ENCODE measurements at regions not wholly inside any gene's neighbourhood (a gene's known extent, or its start where the extent isn't known, plus 50 kb on each side); places are given as distances from the start of the nearest gene placed in this dataset.

- no peaks in the 10 kb centered on the region for H3K79me2 ChIP-seq (ENCODE audit: low read length)
- no peaks in the 10 kb centered on the region for H4K20me1 ChIP-seq (ENCODE audit: insufficient read depth, low read depth, low read length)
- H2AFZ ChIP-seq (ENCODE audit: low read length), result no peak overlapping the region
- no peak for DNase-seq
- no peak overlapping the region for H3K27ac ChIP-seq (ENCODE audit: low read length)
- no peaks in the 10 kb centered on the region for H3K9me3 ChIP-seq (ENCODE audit: low read length)
- H3K9me2 ChIP-seq (replicated peaks; ENCODE audit: insufficient read depth, low read length), result no peaks in the 10 kb centered on the region
- no peaks in the 10 kb centered on the region for H3K4me1 ChIP-seq (ENCODE audit: low read length)
- no peak overlapping the region for H3K9ac ChIP-seq (ENCODE audit: low read length)
- H3K4me3 ChIP-seq (ENCODE audit: low read length), result no peak overlapping the region
- no peaks in the 10 kb centered on the region for H3K36me3 ChIP-seq (ENCODE audit: insufficient read depth, low read length)
- no peaks in the 10 kb centered on the region for H3K27me3 ChIP-seq (ENCODE audit: low read length)
- H3K4me2 ChIP-seq (ENCODE audit: low read depth, low read length, poor library complexity, severe bottlenecking), result no peak overlapping the region
These were observed 66.0 kb downstream of the XCL2 start for GRCh38 chr1:168477792-168478191.

GRCh38 chr1:168476588-168477385 lies 67.0 kb downstream of the XCL2 start:
- Histone ChIP-seq H3K79me2 (ENCODE audit: low read length) (no peaks in the 10 kb centered on the region), H3K36me3 (ENCODE audit: insufficient read depth, low read length) (no peaks in the 10 kb centered on the region), H2AFZ (ENCODE audit: low read length) (no peak overlapping the region), H3K9me2 (replicated peaks; ENCODE audit: insufficient read depth, low read length) (no peaks in the 10 kb centered on the region), H3K4me1 (ENCODE audit: low read length) (no peaks in the 10 kb centered on the region), H3K27ac (ENCODE audit: low read length) (no peak overlapping the region), H3K9me3 (ENCODE audit: low read length) (no peaks in the 10 kb centered on the region), H4K20me1 (ENCODE audit: insufficient read depth, low read depth, low read length) (no peaks in the 10 kb centered on the region), H3K9ac (ENCODE audit: low read length) (no peak overlapping the region), H3K4me2 (ENCODE audit: low read depth, low read length, poor library complexity, severe bottlenecking) (no peak overlapping the region), H3K27me3 (ENCODE audit: low read length) (no peaks in the 10 kb centered on the region), H3K4me3 (ENCODE audit: low read length) (no peak overlapping the region)
- no peak for DNase-seq

- H3K36me3 ChIP-seq (ENCODE audit: insufficient read depth, low read length), result no peaks in the 10 kb centered on the region
- no peaks in the 10 kb centered on the region for H3K79me2 ChIP-seq (ENCODE audit: low read length)
- no peaks in the 10 kb centered on the region for H4K20me1 ChIP-seq (ENCODE audit: insufficient read depth, low read depth, low read length)
- no peak overlapping the region for H3K9ac ChIP-seq (ENCODE audit: low read length)
- H3K9me3 ChIP-seq (ENCODE audit: low read length), result no peaks in the 10 kb centered on the region
- no peak for DNase-seq
- no peaks in the 10 kb centered on the region for H3K27me3 ChIP-seq (ENCODE audit: low read length)
- H3K4me3 ChIP-seq (ENCODE audit: low read length), result no peak overlapping the region
- no peak overlapping the region for H3K4me2 ChIP-seq (ENCODE audit: low read depth, low read length, poor library complexity, severe bottlenecking)
- no peak overlapping the region for H3K27ac ChIP-seq (ENCODE audit: low read length)
- H3K4me1 ChIP-seq (ENCODE audit: low read length), result no peaks in the 10 kb centered on the region
- H2AFZ ChIP-seq (ENCODE audit: low read length), result no peak overlapping the region
- H3K9me2 ChIP-seq (replicated peaks; ENCODE audit: insufficient read depth, low read length), result no peaks in the 10 kb centered on the region
These were observed 69.5 kb downstream of the XCL2 start for GRCh38 chr1:168474322-168474721.

- Histone ChIP-seq H3K4me1 (ENCODE audit: low read length) (no peaks in the 10 kb centered on the region), H3K79me2 (ENCODE audit: low read length) (no peaks in the 10 kb centered on the region), H3K36me3 (ENCODE audit: insufficient read depth, low read length) (no peaks in the 10 kb centered on the region), H3K9me3 (ENCODE audit: low read length) (no peaks in the 10 kb centered on the region), H3K9ac (ENCODE audit: low read length) (no peak overlapping the region), H2AFZ (ENCODE audit: low read length) (no peak overlapping the region), H3K9me2 (replicated peaks; ENCODE audit: insufficient read depth, low read length) (no peaks in the 10 kb centered on the region), H3K27me3 (ENCODE audit: low read length) (no peaks in the 10 kb centered on the region), H3K4me2 (ENCODE audit: low read depth, low read length, poor library complexity, severe bottlenecking) (no peak overlapping the region), H3K4me3 (ENCODE audit: low read length) (no peak overlapping the region), H3K27ac (ENCODE audit: low read length) (no peak overlapping the region), H4K20me1 (ENCODE audit: insufficient read depth, low read depth, low read length) (no peaks in the 10 kb centered on the region)
- no peak for DNase-seq
These were observed 70.7 kb downstream of the XCL2 start for GRCh38 chr1:168473126-168473525.

GRCh38 chr1:168472223-168472622 lies 71.6 kb downstream of the XCL2 start:
- Histone ChIP-seq H3K27me3 (ENCODE audit: low read length) (no peaks in the 10 kb centered on the region), H3K4me3 (ENCODE audit: low read length) (no peak overlapping the region), H3K36me3 (ENCODE audit: insufficient read depth, low read length) (no peaks in the 10 kb centered on the region), H3K9me3 (ENCODE audit: low read length) (no peaks in the 10 kb centered on the region), H3K79me2 (ENCODE audit: low read length) (no peaks in the 10 kb centered on the region), H3K9me2 (replicated peaks; ENCODE audit: insufficient read depth, low read length) (no peaks in the 10 kb centered on the region), H3K27ac (ENCODE audit: low read length) (no peak overlapping the region), H3K9ac (ENCODE audit: low read length) (no peak overlapping the region), H3K4me1 (ENCODE audit: low read length) (no peaks in the 10 kb centered on the region), H4K20me1 (ENCODE audit: insufficient read depth, low read depth, low read length) (no peaks in the 10 kb centered on the region), H3K4me2 (ENCODE audit: low read depth, low read length, poor library complexity, severe bottlenecking) (no peak overlapping the region), H2AFZ (ENCODE audit: low read length) (no peak overlapping the region)
- DNase-seq, result no peak

- Histone ChIP-seq H3K9me2 (replicated peaks; ENCODE audit: insufficient read depth, low read length) (no peaks in the 10 kb centered on the region), H3K79me2 (ENCODE audit: low read length) (no peaks in the 10 kb centered on the region), H3K9me3 (ENCODE audit: low read length) (no peaks in the 10 kb centered on the region), H3K36me3 (ENCODE audit: insufficient read depth, low read length) (no peaks in the 10 kb centered on the region), H2AFZ (ENCODE audit: low read length) (no peak overlapping the region), H3K27me3 (ENCODE audit: low read length) (no peaks in the 10 kb centered on the region), H3K9ac (ENCODE audit: low read length) (no peak overlapping the region), H4K20me1 (ENCODE audit: insufficient read depth, low read depth, low read length) (no peaks in the 10 kb centered on the region), H3K27ac (ENCODE audit: low read length) (no peak overlapping the region), H3K4me2 (ENCODE audit: low read depth, low read length, poor library complexity, severe bottlenecking) (no peak overlapping the region), H3K4me3 (ENCODE audit: low read length) (no peak overlapping the region), H3K4me1 (ENCODE audit: low read length) (no peaks in the 10 kb centered on the region)
- no peak for DNase-seq
These were observed 72.8 kb downstream of the XCL2 start for GRCh38 chr1:168470901-168471431.

- Histone ChIP-seq H3K27me3 (ENCODE audit: low read length) (no peaks in the 10 kb centered on the region), H3K9me2 (replicated peaks; ENCODE audit: insufficient read depth, low read length) (no peaks in the 10 kb centered on the region), H3K4me2 (ENCODE audit: low read depth, low read length, poor library complexity, severe bottlenecking) (no peak overlapping the region), H3K9ac (ENCODE audit: low read length) (no peak overlapping the region), H3K9me3 (ENCODE audit: low read length) (no peaks in the 10 kb centered on the region), H4K20me1 (ENCODE audit: insufficient read depth, low read depth, low read length) (no peaks in the 10 kb centered on the region), H3K4me3 (ENCODE audit: low read length) (no peak overlapping the region), H3K4me1 (ENCODE audit: low read length) (no peaks in the 10 kb centered on the region), H3K36me3 (ENCODE audit: insufficient read depth, low read length) (no peaks in the 10 kb centered on the region), H3K79me2 (ENCODE audit: low read length) (no peaks in the 10 kb centered on the region), H3K27ac (ENCODE audit: low read length) (no peak overlapping the region), H2AFZ (ENCODE audit: low read length) (no peak overlapping the region)
- DNase-seq, result no peak
These were observed 74.1 kb downstream of the XCL2 start for GRCh38 chr1:168469690-168470089.

- Histone ChIP-seq H3K79me2 (ENCODE audit: low read length) (no peaks in the 10 kb centered on the region), H3K9ac (ENCODE audit: low read length) (no peak overlapping the region), H3K9me2 (replicated peaks; ENCODE audit: insufficient read depth, low read length) (no peaks in the 10 kb centered on the region), H3K9me3 (ENCODE audit: low read length) (no peaks in the 10 kb centered on the region), H3K27me3 (ENCODE audit: low read length) (no peaks in the 10 kb centered on the region), H3K36me3 (ENCODE audit: insufficient read depth, low read length) (no peaks in the 10 kb centered on the region), H2AFZ (ENCODE audit: low read length) (no peak overlapping the region), H3K27ac (ENCODE audit: low read length) (no peak overlapping the region), H4K20me1 (ENCODE audit: insufficient read depth, low read depth, low read length) (no peaks in the 10 kb centered on the region), H3K4me3 (ENCODE audit: low read length) (no peak overlapping the region), H3K4me1 (ENCODE audit: low read length) (no peaks in the 10 kb centered on the region), H3K4me2 (ENCODE audit: low read depth, low read length, poor library complexity, severe bottlenecking) (no peak overlapping the region)
- DNase-seq, result no peak
These were observed 75.0 kb downstream of the XCL2 start for GRCh38 chr1:168468822-168469221.
